OCI-LY7 (cell line): ENCODE measurements at regions not wholly inside any gene's neighbourhood (a gene's known extent, or its start where the extent isn't known, plus 50 kb on each side); places are given as distances from the start of the nearest gene placed in this dataset.

ENCODE experiments used
- CTCF ChIP-seq: fragments of 200-600 bp; sonication (generic); conservative IDR thresholded peaks from 2 replicates; pipeline ENCODE4 v1.5.1; 2014; ENCODE audit warnings: mild to moderate bottlenecking, antibody characterized with exemption, low read length, moderate library complexity, mixed read lengths
- EZH2phosphoT487 ChIP-seq: fragments of 200-600 bp; sonication (generic); IDR thresholded peaks from 2 replicates; pipeline ENCODE4 v1.6.1; 2018; ENCODE audit warnings: low read depth, borderline replicate concordance, mild to moderate bottlenecking, mixed run types, antibody characterized with exemption, low read length, moderate library complexity, mixed read lengths

DNA sequence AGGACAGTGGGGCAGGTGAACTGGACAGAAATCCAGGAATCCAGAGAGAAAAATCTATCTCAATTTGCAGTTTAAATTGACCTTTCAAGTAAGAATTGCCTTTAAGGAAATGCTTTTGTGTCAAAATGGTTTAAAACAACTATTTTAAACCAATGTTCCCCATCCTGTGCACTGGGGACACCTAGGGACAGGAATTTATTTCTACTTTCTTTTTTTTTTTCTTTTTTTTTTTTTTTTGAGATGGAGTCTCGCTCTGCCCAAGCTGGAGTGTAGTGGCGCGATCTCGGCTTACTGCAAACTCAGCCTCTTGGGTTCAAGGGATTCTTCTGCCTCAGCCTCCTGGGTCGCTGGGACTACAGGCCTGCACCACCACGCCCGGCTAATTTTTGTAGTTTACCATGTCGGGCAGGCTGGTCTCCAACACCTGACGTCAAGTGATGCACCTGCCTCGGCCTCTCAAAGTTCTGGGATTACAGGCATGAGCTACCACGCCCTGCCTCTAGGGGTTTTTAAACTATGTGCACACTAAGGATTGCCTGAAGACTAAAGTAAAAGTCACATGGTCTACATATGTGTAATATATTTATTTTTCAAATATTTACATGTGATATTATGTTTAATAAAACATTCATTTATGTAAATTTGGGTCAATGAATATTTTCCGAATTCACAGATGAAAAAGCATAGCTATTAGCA, 1213.4 kb downstream of the STIM2 start:
- TF ChIP-seq CTCF, result no peak
- TF ChIP-seq EZH2phosphoT487, result no peak
